Kidney tubule cell (primary cell): ENCODE measurements at regions not wholly inside any gene's neighbourhood (a gene's known extent, or its start where the extent isn't known, plus 50 kb on each side); places are given as distances from the start of the nearest gene placed in this dataset.

ENCODE experiments used
- DNase-seq: peaks from one replicate; pipeline ENCODE4 v3.0.0-alpha.2; 2018; ENCODE audit warnings: low spot score

GRCh38 chr20:7257692-7258466 lies 490.4 kb downstream of the BMP2 start:
- DNase-seq = no peak

- no peak for DNase-seq
Observed at GRCh38 chr20:7262803-7263202, 495.3 kb downstream of the BMP2 start.

GRCh38 chr20:7264137-7264536 lies 496.7 kb downstream of the BMP2 start:
- DNase-seq = no peak

GRCh38 chr20:7269452-7269851 lies 502.0 kb downstream of the BMP2 start:
- DNase-seq = no peak

GRCh38 chr20:7272512-7272911 lies 505.0 kb downstream of the BMP2 start:
- DNase-seq = no peak

GRCh38 chr20:7274870-7275269 lies 507.4 kb downstream of the BMP2 start:
- DNase-seq = peak; percentile 9

GRCh38 chr20:7275645-7276237 lies 508.3 kb downstream of the BMP2 start:
- no peak for DNase-seq

GRCh38 chr20:7285918-7286556 lies 518.6 kb downstream of the BMP2 start:
- DNase-seq = peak; percentile 82

- DNase-seq = no peak
Observed at GRCh38 chr20:7291323-7291943, 523.9 kb downstream of the BMP2 start.

GRCh38 chr20:7291946-7292345 lies 524.5 kb downstream of the BMP2 start:
- DNase-seq = no peak

- no peak for DNase-seq
Observed at GRCh38 chr20:7294816-7295360, 527.4 kb downstream of the BMP2 start.

GRCh38 chr20:7301807-7302206 lies 534.3 kb downstream of the BMP2 start:
- DNase-seq = no peak

GRCh38 chr20:7302250-7302649 lies 534.8 kb downstream of the BMP2 start:
- no peak for DNase-seq

- DNase-seq = no peak
Observed at GRCh38 chr20:7305976-7306375, 538.5 kb downstream of the BMP2 start.

GRCh38 chr20:7308163-7308562 lies 540.7 kb downstream of the BMP2 start:
- DNase-seq = no peak

- DNase-seq = no peak
Observed at GRCh38 chr20:7313047-7313446, 545.6 kb downstream of the BMP2 start.

- DNase-seq = no peak
Observed at GRCh38 chr20:7323957-7324356, 556.5 kb downstream of the BMP2 start.

GRCh38 chr20:7327810-7328209 lies 560.3 kb downstream of the BMP2 start:
- DNase-seq = peak; percentile 76

- DNase-seq = no peak
Observed at GRCh38 chr20:7330850-7331249, 563.4 kb downstream of the BMP2 start.

- DNase-seq = no peak
Observed at GRCh38 chr20:7332169-7332568, 564.7 kb downstream of the BMP2 start.

GRCh38 chr20:7333841-7334240 lies 566.4 kb downstream of the BMP2 start:
- peak; percentile 79 for DNase-seq

GRCh38 chr20:7346026-7346425 lies 578.5 kb downstream of the BMP2 start:
- no peak for DNase-seq

GRCh38 chr20:7346562-7346961 lies 579.1 kb downstream of the BMP2 start:
- DNase-seq = peak; percentile 83
